K562 (cell line): ENCODE measurements at regions not wholly inside any gene's neighbourhood (a gene's known extent, or its start where the extent isn't known, plus 50 kb on each side); places are given as distances from the start of the nearest gene placed in this dataset.
A peak's percentile ranks its signal among the peaks of the same experiment; 100 is the strongest.

ENCODE experiments used
- AFF4 ChIP-seq: sonication (generic); formaldehyde crosslinking; IDR thresholded peaks from 2 replicates; pipeline ENCODE4 v1.8.0; 2023; ENCODE audit warnings: mild to moderate bottlenecking, missing genetic modification reagents
- FOXA3 ChIP-seq, 2 experiments: fragments of 450-650 bp in 1 of 2; sonication (generic) in 1 of 2; formaldehyde crosslinking; IDR thresholded peaks in 1 of 2; conservative IDR thresholded peaks in 1 of 2; 2 replicates each; pipeline versions ENCODE4 v1.4.0 to v1.8.0; 2020 to 2022; ENCODE audit warnings: mild to moderate bottlenecking in 2 of 2, missing genetic modification reagents in 1 of 2
- GMEB1 ChIP-seq: fragments of 250-450 bp; sonication (Bioruptor Pico); IDR thresholded peaks from 2 replicates; pipeline ENCODE4 v1.4.0; 2020; ENCODE audit warnings: mild to moderate bottlenecking
- HNRNPH1 ChIP-seq: fragments of 200-400 bp; formaldehyde crosslinking; optimal IDR thresholded peaks from 2 replicates; pipeline ENCODE3; 2017; ENCODE audit warnings: low read depth, mild to moderate bottlenecking, low read length, moderate library complexity
- ID3 ChIP-seq, 2 experiments: fragments of 250-450 bp in 1 of 2; fragments of 450-650 bp in 1 of 2; sonication (Bioruptor Pico) in 1 of 2; IDR thresholded peaks; 2 replicates each; pipeline versions ENCODE4 v1.6.1 to v1.8.0; 2016 to 2021; ENCODE audit warnings: mild to moderate bottlenecking in 2 of 2, moderate library complexity in 2 of 2, missing compliant biosample characterization in 1 of 2, missing genetic modification characterization in 1 of 2
- ZBTB34 ChIP-seq: fragments of 250-450 bp; sonication (Bioruptor Pico); IDR thresholded peaks from 2 replicates; pipeline ENCODE4 v1.8.0; 2021; ENCODE audit warnings: mild to moderate bottlenecking, moderate library complexity
- ZFP1 ChIP-seq: fragments of 450-650 bp; formaldehyde crosslinking; IDR thresholded peaks from 2 replicates; pipeline ENCODE4 v1.4.0; 2020; ENCODE audit warnings: mild to moderate bottlenecking, mixed read lengths
- ZNF551 ChIP-seq: fragments of 250-450 bp; sonication (Bioruptor Pico); IDR thresholded peaks from 2 replicates; pipeline ENCODE4 v1.5.0; 2021; ENCODE audit warnings: mild to moderate bottlenecking, moderate library complexity
- ZNF584 ChIP-seq: fragments of 200-800 bp; sonication (Bioruptor generic); IDR thresholded peaks from 2 replicates; pipeline ENCODE4 v1.6.1; 2016; ENCODE audit warnings: low read depth, mild to moderate bottlenecking, missing genetic modification characterization, missing compliant biosample characterization
- TF ChIP-seq, protein P1 (sequence below): fragments of 450-650 bp; formaldehyde crosslinking; IDR thresholded peaks from 2 replicates; pipeline ENCODE4 v1.4.0; 2022; ENCODE audit warnings: missing genetic modification characterization
- TF ChIP-seq, protein P2 (sequence below): fragments of 250-450 bp; sonication (Bioruptor Pico); IDR thresholded peaks from 2 replicates; pipeline ENCODE4 v1.8.0; 2022; ENCODE audit warnings: moderate library complexity, mild to moderate bottlenecking, inconsistent platforms

GRCh38 chr9:107784235-107784958 is 294.8 kb upstream of the KLF4 start (continued):
- no peak for TF ChIP-seq ID3 (CRISPR knock-in tag; IDR thresholded peaks at IDR 0.05)
- TF ChIP-seq ID3 (tag; IDR thresholded peaks at IDR 0.05): peak; percentile 66; the same call in 1 of the 2 replicates
- TF ChIP-seq ZNF551 (CRISPR knock-in tag): no peak
- no peak for TF ChIP-seq GMEB1 (CRISPR knock-in tag)
- TF ChIP-seq ZFP1 (CRISPR knock-in tag): no peak
- TF ChIP-seq, protein P1, sequence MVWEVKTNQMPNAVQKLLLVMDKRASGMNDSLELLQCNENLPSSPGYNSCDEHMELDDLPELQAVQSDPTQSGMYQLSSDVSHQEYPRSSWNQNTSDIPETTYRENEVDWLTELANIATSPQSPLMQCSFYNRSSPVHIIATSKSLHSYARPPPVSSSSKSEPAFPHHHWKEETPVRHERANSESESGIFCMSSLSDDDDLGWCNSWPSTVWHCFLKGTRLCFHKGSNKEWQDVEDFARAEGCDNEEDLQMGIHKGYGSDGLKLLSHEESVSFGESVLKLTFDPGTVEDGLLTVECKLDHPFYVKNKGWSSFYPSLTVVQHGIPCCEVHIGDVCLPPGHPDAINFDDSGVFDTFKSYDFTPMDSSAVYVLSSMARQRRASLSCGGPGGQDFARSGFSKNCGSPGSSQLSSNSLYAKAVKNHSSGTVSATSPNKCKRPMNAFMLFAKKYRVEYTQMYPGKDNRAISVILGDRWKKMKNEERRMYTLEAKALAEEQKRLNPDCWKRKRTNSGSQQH (CRISPR knock-in tag): no peak
- TF ChIP-seq ZNF584 (CRISPR knock-in tag): peak; percentile 80
- TF ChIP-seq ZBTB34 (CRISPR knock-in tag): no peak
- TF ChIP-seq HNRNPH1: no peak
- no peak for TF ChIP-seq FOXA3 (CRISPR knock-in tag; conservative IDR thresholded peaks at IDR 0.05 in 1 of 2, IDR thresholded peaks at IDR 0.05 in 1 of 2)
- TF ChIP-seq, protein P2, sequence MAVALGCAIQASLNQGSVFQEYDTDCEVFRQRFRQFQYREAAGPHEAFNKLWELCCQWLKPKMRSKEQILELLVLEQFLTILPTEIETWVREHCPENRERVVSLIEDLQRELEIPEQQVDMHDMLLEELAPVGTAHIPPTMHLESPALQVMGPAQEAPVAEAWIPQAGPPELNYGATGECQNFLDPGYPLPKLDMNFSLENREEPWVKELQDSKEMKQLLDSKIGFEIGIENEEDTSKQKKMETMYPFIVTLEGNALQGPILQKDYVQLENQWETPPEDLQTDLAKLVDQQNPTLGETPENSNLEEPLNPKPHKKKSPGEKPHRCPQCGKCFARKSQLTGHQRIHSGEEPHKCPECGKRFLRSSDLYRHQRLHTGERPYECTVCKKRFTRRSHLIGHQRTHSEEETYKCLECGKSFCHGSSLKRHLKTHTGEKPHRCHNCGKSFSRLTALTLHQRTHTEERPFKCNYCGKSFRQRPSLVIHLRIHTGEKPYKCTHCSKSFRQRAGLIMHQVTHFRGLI (CRISPR knock-in tag): no peak; the same call in 1 of the 2 replicates
- TF ChIP-seq AFF4 (CRISPR knock-in tag): no peak
